Spleen (tissue), 7 donors: ENCODE measurements at regions not wholly inside any gene's neighbourhood (a gene's known extent, or its start where the extent isn't known, plus 50 kb on each side); places are given as distances from the start of the nearest gene placed in this dataset.

ENCODE experiments used
- POLR2A ChIP-seq, 3 donors: fragments of 450-650 bp; IDR thresholded peaks; one replicate each; pipeline ENCODE4 v1.5.1; 2017; ENCODE audit warnings: antibody characterized with exemption in 3 of 3, mild to moderate bottlenecking in 1 of 3
- POLR2AphosphoS5 ChIP-seq, 3 donors: sonication (generic); formaldehyde crosslinking; IDR thresholded peaks; one replicate each; pipeline ENCODE4 v1.5.1; 2017; ENCODE audit warnings: antibody characterized with exemption in 3 of 3
- TF ChIP-seq, protein P1 (sequence below), 11 experiments: fragments of 200-600 bp in 7 of 11; fragments of 450-650 bp in 4 of 11; sonication (generic) in 4 of 11; IDR thresholded peaks in 8 of 11; conservative IDR thresholded peaks in 3 of 11; 1 replicate in 7 of 11; 2 replicates in 4 of 11; pipeline versions ENCODE4 v1.4.0 to v1.8.0; 2016 to 2021; ENCODE audit warnings: antibody characterized with exemption in 11 of 11, inconsistent platforms in 4 of 11, mild to moderate bottlenecking in 1 of 11
- donor health status: DM: no; HTN: no; CAD: no; lungs with moderate emphysema.
- donor health status: DM: no; HTN: no; CAD: no.
- donor health status: DM: no; HTN: no; CAD: no.

DNA sequence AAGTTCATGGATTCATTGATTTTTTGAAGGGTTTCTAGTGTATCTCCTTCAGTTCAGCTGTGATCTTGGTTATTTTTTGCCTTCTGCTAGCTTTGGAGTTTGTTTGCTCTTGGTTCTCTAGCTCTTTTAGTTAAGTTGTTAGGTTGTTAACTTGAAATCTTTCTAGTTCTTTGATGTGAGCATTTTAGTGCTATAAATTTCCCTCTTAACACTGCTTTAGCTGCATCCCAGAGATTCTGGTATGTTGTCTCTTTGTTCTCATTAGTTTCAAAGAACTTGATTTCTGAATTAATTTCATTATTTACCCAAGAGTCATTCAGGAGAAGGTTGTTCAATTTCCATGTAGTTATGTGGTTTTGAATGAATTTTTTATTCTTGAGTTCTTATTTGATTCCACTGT is 210.6 kb downstream of the IRS1 start:
- TF ChIP-seq POLR2A (IDR thresholded peaks at IDR 0.05): no peak
- no peak for TF ChIP-seq POLR2AphosphoS5 (IDR thresholded peaks at IDR 0.05)
- TF ChIP-seq, protein P1, sequence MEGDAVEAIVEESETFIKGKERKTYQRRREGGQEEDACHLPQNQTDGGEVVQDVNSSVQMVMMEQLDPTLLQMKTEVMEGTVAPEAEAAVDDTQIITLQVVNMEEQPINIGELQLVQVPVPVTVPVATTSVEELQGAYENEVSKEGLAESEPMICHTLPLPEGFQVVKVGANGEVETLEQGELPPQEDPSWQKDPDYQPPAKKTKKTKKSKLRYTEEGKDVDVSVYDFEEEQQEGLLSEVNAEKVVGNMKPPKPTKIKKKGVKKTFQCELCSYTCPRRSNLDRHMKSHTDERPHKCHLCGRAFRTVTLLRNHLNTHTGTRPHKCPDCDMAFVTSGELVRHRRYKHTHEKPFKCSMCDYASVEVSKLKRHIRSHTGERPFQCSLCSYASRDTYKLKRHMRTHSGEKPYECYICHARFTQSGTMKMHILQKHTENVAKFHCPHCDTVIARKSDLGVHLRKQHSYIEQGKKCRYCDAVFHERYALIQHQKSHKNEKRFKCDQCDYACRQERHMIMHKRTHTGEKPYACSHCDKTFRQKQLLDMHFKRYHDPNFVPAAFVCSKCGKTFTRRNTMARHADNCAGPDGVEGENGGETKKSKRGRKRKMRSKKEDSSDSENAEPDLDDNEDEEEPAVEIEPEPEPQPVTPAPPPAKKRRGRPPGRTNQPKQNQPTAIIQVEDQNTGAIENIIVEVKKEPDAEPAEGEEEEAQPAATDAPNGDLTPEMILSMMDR (IDR thresholded peaks at IDR 0.05 in 8 of 11, conservative IDR thresholded peaks at IDR 0.05 in 3 of 11): no peak
